ENCODE measurements at regions not wholly inside any gene's neighbourhood (a gene's known extent, or its start where the extent isn't known, plus 50 kb on each side); places are given as distances from the start of the nearest gene placed in this dataset.
"Not testable (repeated sequence)": the region's sequence is repeated elsewhere in the genome, so short reads cannot be mapped to it uniquely, and the experiment has no call there.

DNA sequence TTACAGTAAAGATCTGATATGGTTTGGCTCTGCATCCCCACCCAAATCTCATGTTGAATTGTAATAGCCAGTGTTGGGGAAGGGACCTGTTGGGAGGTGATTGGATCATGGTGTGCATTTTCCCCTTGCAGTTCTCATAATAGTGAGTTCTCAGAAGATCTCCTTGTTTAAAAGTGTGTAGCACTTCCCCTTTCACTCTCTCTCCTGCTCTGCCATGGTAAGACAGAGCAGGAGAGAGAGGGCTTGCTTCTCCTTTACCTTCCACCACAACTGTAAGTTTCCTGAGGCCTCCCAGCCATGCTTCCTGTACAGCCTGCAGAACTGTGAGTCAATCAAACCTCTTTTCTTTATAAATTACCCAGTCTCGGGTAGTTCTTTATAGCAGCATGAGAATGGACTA lies 1530.9 kb upstream of the C9orf72 start:
- TF ChIP-seq, protein P1, sequence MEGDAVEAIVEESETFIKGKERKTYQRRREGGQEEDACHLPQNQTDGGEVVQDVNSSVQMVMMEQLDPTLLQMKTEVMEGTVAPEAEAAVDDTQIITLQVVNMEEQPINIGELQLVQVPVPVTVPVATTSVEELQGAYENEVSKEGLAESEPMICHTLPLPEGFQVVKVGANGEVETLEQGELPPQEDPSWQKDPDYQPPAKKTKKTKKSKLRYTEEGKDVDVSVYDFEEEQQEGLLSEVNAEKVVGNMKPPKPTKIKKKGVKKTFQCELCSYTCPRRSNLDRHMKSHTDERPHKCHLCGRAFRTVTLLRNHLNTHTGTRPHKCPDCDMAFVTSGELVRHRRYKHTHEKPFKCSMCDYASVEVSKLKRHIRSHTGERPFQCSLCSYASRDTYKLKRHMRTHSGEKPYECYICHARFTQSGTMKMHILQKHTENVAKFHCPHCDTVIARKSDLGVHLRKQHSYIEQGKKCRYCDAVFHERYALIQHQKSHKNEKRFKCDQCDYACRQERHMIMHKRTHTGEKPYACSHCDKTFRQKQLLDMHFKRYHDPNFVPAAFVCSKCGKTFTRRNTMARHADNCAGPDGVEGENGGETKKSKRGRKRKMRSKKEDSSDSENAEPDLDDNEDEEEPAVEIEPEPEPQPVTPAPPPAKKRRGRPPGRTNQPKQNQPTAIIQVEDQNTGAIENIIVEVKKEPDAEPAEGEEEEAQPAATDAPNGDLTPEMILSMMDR (conservative IDR thresholded peaks at IDR 0.05; ENCODE audit: low read length), result not testable (repeated sequence)
- TF ChIP-seq EZH2phosphoT487 (IDR thresholded peaks at IDR 0.05; ENCODE audit: borderline replicate concordance), result not testable (repeated sequence)

All from Loucy (cell line).